ENCODE measurements at regions not wholly inside any gene's neighbourhood (a gene's known extent, or its start where the extent isn't known, plus 50 kb on each side); places are given as distances from the start of the nearest gene placed in this dataset.
"Not testable (repeated sequence)": the region's sequence is repeated elsewhere in the genome, so short reads cannot be mapped to it uniquely, and the experiment has no call there.

DNA sequence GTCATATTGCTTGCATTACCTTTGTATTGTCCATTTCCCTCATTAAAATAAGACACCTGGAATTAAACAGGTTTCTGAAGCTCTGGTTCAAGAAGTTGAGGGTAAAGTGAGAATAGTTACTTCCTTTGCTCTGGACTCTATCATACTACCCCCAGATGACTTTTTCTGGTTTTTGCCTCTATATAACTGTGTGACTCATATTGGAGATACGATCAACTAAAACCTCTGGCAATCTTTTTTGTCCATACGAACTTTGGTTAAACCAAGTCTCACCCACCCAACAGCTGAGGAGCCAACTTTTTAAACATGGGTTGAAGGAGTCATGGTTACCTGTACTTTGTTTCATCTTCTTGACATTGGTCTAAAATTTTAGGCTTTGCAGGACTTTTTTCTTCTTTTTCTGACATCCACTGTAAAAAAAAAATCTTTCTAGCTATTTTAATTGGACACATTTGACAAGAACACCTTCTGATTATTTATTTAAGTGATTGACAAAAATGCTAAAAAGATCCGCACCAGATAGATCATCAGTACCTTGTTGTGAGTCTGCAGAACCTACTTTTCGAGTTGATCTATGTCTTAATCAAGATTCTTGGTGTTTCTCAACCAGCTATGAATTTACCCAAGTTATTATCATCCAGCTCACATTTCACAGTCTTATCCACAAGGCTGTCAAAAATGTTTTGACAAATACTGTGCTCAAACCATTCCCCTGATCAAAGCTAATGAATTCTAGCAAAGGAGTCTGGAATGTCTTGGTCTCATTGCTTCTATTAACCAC is 166.0 kb downstream of the IPO8 start:
- TF ChIP-seq, protein P1, sequence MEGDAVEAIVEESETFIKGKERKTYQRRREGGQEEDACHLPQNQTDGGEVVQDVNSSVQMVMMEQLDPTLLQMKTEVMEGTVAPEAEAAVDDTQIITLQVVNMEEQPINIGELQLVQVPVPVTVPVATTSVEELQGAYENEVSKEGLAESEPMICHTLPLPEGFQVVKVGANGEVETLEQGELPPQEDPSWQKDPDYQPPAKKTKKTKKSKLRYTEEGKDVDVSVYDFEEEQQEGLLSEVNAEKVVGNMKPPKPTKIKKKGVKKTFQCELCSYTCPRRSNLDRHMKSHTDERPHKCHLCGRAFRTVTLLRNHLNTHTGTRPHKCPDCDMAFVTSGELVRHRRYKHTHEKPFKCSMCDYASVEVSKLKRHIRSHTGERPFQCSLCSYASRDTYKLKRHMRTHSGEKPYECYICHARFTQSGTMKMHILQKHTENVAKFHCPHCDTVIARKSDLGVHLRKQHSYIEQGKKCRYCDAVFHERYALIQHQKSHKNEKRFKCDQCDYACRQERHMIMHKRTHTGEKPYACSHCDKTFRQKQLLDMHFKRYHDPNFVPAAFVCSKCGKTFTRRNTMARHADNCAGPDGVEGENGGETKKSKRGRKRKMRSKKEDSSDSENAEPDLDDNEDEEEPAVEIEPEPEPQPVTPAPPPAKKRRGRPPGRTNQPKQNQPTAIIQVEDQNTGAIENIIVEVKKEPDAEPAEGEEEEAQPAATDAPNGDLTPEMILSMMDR (IDR thresholded peaks at IDR 0.05; ENCODE audit: insufficient read depth, low read depth, low read length) = no peak
- H3K4me3 ChIP-seq (ENCODE audit: low read depth, low read length) = no peak overlapping the region
- no peak for DNase-seq (ENCODE audit: low read depth)

DNA sequence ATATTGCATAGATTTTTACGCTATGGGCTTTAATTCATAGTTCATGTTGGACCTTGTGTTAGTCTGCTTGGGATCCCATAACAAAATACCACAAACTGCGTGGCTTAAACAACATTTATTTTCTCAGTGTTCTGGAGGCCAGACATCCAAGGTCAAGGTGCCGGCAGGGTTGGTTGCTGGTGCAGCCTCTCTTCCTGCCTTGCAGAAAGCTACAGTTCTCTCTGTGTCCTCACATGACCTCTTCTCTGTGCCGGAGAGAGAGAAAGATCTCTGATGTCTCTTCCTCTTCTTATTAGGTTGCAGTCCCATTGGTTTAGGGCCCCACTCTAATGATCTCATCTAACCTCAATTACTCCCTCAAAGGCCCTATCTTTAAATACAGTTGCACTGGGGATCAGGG is 170.5 kb downstream of the IPO8 start:
- DNase-seq (ENCODE audit: low read depth) = no peak
- H3K4me3 ChIP-seq (ENCODE audit: low read depth, low read length) = no peak overlapping the region
- TF ChIP-seq, protein P1 (IDR thresholded peaks at IDR 0.05; ENCODE audit: insufficient read depth, low read depth, low read length) = no peak

DNA sequence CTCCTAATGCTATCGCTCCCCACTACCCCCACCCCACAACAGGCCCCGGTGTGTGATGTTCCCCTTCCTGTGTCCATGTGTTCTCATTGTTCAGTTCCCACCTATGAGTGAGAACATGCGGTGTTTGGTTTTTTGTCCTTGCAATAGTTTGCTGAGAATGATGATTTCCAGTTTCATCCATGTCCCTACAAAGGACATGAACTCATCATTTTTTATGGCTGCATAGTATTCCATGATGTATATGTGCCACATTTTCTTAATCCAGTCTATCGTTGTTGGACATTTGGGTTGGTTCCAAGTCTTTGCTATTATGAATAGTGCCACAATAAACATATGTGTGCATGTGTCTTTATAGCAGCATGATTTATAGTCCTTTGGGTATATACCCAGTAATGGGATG is 175.4 kb downstream of the IPO8 start:
- DNase-seq (ENCODE audit: low read depth); H3K4me3 ChIP-seq (ENCODE audit: low read depth, low read length): not testable (repeated sequence)

DNA sequence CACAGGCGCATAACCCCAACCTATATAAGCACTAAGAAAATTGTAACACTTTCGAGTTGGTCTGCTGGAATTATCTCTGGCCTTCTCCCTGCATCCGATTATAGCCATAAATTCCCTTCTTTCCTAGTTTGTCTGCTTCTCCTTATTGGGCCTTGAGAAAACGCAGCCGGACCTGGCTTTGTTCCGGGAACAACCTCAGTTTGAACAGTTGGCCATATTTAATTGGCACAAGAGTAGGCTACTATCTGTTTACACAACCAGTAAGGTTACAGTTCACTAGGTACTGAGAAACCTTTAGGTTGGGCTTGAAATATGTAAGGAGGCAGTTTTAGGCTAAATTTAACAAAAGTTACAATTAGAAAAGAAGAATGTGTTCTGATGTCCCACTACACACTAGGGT is 176.1 kb downstream of the IPO8 start:
- TF ChIP-seq, protein P1 (IDR thresholded peaks at IDR 0.05; ENCODE audit: insufficient read depth, low read depth, low read length) = no peak
- no peak overlapping the region for H3K4me3 ChIP-seq (ENCODE audit: low read depth, low read length)
- no peak for DNase-seq (ENCODE audit: low read depth)

DNA sequence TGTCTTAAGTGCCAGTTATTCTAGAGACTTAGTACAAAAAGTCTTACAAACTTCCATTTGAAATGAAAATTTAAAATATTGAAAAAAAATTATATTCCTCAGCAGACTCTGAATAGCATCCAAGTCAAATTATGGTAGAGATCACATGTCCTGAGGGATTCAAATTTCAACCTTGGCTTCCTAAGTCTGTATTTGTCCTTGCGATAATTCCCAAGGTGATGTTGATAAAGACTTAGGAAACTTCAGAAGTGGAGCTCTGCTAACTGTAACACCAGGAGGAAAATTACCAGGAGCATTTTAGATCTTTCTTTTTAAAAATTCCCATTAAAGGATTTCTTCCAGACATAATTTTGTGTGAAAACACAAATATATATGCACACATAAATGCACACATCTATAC is 178.3 kb downstream of the IPO8 start:
- no peak for DNase-seq (ENCODE audit: low read depth)
- H3K4me3 ChIP-seq (ENCODE audit: low read depth, low read length) = no peak overlapping the region
- TF ChIP-seq, protein P1 (IDR thresholded peaks at IDR 0.05; ENCODE audit: insufficient read depth, low read depth, low read length) = no peak

DNA sequence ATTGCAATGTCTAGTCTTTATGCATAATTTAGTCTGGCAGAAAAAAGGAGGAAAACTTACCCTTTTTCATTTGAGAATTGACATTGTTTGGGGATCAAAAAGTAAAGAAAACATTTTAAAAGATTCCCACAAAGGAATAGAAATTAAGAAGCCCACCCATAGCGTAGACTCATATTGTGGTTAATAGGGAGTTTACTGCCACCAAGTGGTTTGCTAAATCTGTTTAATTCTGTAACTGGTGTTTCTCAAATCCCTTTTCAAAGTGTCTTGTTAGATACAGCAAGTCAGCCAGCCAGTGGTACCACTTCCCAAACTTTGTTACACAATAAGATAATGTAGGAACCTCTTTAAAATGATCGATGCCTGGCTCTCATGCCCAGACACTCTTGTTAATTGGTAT is 180.3 kb downstream of the IPO8 start:
- H3K4me3 ChIP-seq (ENCODE audit: low read depth, low read length) = no peak overlapping the region
- TF ChIP-seq, protein P1 (IDR thresholded peaks at IDR 0.05; ENCODE audit: insufficient read depth, low read depth, low read length) = peak; percentile 22
- DNase-seq (ENCODE audit: low read depth) = peak; percentile 34

DNA sequence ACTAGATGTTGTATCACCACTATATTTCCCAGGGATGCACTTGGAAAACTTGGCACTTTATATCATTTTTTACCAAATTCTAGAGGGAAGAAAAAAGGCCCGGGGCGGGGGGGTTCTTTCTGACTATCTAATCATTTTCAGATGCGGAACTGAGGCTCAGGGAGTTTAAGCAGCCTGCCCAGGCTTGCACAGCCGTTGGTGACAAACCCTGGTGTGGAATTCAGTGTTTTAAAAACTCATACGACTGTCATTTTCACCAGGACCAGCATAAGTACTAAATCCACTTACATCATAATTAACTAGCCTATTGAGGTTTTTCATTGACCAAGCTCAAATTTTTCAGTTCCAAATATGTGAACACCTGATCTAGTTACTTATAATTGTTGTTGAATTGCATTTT is 181.0 kb downstream of the IPO8 start:
- no peak for DNase-seq (ENCODE audit: low read depth)
- TF ChIP-seq, protein P1 (IDR thresholded peaks at IDR 0.05; ENCODE audit: insufficient read depth, low read depth, low read length) = no peak

More for the DNA sequence above, 181.0 kb downstream of the IPO8 start:
- no peak overlapping the region for H3K4me3 ChIP-seq (ENCODE audit: low read depth, low read length)
